ENCODE measurements at regions not wholly inside any gene's neighbourhood (a gene's known extent, or its start where the extent isn't known, plus 50 kb on each side); places are given as distances from the start of the nearest gene placed in this dataset.

- TF ChIP-seq CTCF (IDR thresholded peaks at IDR 0.05), result no peak
- no peak for TF ChIP-seq POLR2A (IDR thresholded peaks at IDR 0.05)
Observed at GRCh38 chr14:45916340-45916953, 663.4 kb upstream of the MIS18BP1 start.
